ENCODE measurements at regions not wholly inside any gene's neighbourhood (a gene's known extent, or its start where the extent isn't known, plus 50 kb on each side); places are given as distances from the start of the nearest gene placed in this dataset.

DNA sequence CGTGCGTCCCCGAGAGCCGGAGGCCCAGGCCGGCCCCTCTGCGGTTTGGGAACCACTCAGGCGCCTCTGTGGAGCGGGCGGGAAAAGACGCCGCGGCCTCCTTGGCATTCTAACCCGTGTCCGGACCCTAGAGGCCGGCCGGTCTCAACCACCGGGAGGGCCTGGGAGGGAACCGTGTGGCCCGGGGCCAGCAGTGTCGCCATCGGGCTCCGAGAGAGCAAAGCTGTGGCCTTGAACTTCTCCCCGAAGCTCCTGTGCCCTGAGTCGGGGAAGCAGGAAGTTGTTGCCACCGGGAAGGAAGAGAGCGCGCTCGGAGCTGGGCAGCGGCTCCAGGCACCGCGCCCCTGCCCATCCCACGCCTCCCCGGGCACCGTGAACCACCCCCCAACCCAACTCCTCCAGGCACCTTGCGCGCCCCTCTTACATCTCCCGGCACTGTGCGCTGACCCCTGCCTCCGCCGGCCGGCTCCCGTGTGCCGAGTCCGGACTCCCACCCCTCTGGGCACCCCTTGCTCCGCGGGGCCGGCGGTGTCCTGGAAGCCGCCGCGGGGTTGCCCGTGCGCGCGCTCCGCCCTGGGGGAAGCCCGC, 80.0 kb upstream of the PPARA start:
- Histone ChIP-seq H3K27ac (peak overlapping the region; percentile 98 to 100 (median 100)), H3K36me3 (peaks cover 0 to 7% (median 0%) of the 10 kb centered on the region in 4 donors), H3K4me3 (peak overlapping the region; percentile 77 to 89 (median 86)), H3K9me3 (no peaks in the 10 kb centered on the region), H3K4me1 (peaks cover 28 to 60% (median 49%) of the 10 kb centered on the region in 4 donors), H3K27me3 (no peaks in the 10 kb centered on the region)
- peak; percentile 68 to 94 for DNase-seq
- WGBS, 2 donors: 0 to 1% methylated on average over 2 to 46 of the region's 57 CpGs
- peak; percentile 59 to 77 for ATAC-seq (ENCODE audit: low FRiP score in 2 of 2)
- TF ChIP-seq EP300 (IDR thresholded peaks at IDR 0.05) (no peak), POLR2A (IDR thresholded peaks at IDR 0.05) (peak in 2 of 4 donors; percentile 6 to 45), POLR2AphosphoS5 (IDR thresholded peaks at IDR 0.05) (no peak)
- TF ChIP-seq, protein P1, sequence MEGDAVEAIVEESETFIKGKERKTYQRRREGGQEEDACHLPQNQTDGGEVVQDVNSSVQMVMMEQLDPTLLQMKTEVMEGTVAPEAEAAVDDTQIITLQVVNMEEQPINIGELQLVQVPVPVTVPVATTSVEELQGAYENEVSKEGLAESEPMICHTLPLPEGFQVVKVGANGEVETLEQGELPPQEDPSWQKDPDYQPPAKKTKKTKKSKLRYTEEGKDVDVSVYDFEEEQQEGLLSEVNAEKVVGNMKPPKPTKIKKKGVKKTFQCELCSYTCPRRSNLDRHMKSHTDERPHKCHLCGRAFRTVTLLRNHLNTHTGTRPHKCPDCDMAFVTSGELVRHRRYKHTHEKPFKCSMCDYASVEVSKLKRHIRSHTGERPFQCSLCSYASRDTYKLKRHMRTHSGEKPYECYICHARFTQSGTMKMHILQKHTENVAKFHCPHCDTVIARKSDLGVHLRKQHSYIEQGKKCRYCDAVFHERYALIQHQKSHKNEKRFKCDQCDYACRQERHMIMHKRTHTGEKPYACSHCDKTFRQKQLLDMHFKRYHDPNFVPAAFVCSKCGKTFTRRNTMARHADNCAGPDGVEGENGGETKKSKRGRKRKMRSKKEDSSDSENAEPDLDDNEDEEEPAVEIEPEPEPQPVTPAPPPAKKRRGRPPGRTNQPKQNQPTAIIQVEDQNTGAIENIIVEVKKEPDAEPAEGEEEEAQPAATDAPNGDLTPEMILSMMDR (IDR thresholded peaks at IDR 0.05): no peak

DNA sequence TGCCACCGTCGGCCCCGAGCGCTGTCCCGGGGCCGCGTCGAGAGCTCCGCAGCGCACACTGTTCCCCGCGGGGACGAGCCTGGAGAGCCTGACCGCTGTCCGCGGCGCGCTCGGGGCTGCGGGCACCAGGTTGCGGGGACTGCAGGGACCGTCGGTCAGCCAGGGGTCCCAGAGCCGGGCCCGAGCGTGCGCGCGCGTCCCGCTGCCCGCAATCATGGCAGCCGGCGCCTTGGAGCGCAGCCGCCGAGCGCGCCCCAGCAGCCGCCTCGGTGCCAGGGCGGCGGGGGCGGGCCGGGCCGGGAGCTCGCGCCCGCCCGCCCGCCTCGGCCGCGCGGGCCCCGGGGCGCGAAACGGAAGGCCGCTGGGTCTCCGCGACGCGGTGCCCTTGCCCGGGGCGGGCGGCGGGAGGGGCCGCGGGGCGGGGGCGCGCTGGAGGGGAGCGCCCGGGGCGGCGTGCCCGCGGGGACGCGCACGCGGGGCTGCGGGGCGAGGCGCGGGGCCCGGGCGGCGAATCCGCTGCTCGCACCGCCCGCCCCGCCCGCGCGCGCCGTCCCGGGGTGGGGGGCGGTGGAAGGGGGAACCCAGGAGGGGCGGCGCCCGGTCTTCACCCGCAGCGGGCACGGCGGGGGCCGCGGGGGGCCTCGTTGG, 79.4 kb upstream of the PPARA start:
- Histone ChIP-seq H3K4me3 (peak overlapping the region; percentile 77 to 89 (median 86)), H3K9me3 (no peaks in the 10 kb centered on the region), H3K4me1 (peaks cover 29 to 61% (median 49%) of the 10 kb centered on the region in 4 donors), H3K36me3 (peaks cover 0 to 11% (median 0%) of the 10 kb centered on the region in 4 donors), H3K27ac (peak overlapping the region; percentile 98 to 100 (median 100)), H3K27me3 (no peaks in the 10 kb centered on the region)
- 0% methylated on average over 2 of the region's 112 CpGs; no CpG with 5 or more reads in 1 of the 2 donors for WGBS, 2 donors
- TF ChIP-seq, protein P1 (IDR thresholded peaks at IDR 0.05): no peak
- TF ChIP-seq POLR2A (IDR thresholded peaks at IDR 0.05): peak in 1 of 4 donors; percentile 7
- no peak for TF ChIP-seq EP300 (IDR thresholded peaks at IDR 0.05)
- TF ChIP-seq POLR2AphosphoS5 (IDR thresholded peaks at IDR 0.05): no peak
- DNase-seq (peak; percentile 65 to 95), ATAC-seq (ENCODE audit: low FRiP score in 2 of 2) (peak in 1 of 2 donors; percentile 53)

DNA sequence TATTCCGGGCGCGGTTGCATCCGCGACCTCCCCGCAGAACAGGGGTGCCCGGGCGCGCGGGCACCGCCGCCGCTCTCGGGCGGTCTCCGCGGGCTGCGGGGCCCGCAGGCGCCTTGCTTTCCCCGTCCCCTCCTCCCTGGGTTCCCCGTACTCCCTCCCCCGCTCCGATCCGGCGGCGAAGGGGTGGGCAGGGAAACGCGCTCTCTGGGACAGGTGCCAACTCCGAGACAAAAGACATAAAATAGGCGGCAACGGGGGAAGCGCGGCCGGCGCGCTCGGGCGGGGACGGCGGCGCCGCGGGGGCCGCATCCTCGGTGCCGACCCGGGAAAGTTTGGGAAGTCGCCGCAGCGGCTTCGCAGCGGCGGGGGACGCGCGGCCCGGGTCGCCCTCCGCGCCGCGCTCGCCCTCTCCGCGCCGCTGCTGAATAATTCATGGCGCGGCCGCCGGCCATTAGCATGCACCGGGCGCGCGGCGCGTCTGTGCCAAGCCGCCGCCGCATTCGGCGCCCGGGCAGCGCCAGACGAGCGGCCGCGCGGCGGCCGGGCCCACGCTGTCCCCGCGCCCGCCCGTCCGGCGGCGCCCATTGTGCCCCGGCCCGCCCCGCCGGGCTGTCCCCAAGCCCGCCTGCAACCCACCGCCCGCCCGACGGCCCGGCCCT, 78.7 kb upstream of the PPARA start:
- Histone ChIP-seq H3K4me3 (peak overlapping the region; percentile 73 to 89 (median 83)), H3K9me3 (no peaks in the 10 kb centered on the region), H3K27ac (peak overlapping the region; percentile 94 to 99 (median 97)), H3K27me3 (no peaks in the 10 kb centered on the region), H3K4me1 (peaks cover 29 to 61% (median 48%) of the 10 kb centered on the region in 4 donors), H3K36me3 (peaks cover 0 to 13% (median 0%) of the 10 kb centered on the region in 4 donors)
- peak in 1 of 2 donors; percentile 61 for ATAC-seq (ENCODE audit: low FRiP score in 2 of 2)
- peak in 3 of 4 donors; percentile 52 to 72 (median 70) for TF ChIP-seq POLR2A (IDR thresholded peaks at IDR 0.05)
- TF ChIP-seq EP300 (IDR thresholded peaks at IDR 0.05): peak in 2 of 4 donors; percentile 11 to 40
- TF ChIP-seq POLR2AphosphoS5 (IDR thresholded peaks at IDR 0.05): peak; percentile 80 to 85
- TF ChIP-seq, protein P1 (IDR thresholded peaks at IDR 0.05): no peak
- DNase-seq: peak; percentile 85 to 94
- WGBS, 2 donors: 1% methylated on average over 25 of the region's 109 CpGs; no CpG with 5 or more reads in 1 of the 2 donors

DNA sequence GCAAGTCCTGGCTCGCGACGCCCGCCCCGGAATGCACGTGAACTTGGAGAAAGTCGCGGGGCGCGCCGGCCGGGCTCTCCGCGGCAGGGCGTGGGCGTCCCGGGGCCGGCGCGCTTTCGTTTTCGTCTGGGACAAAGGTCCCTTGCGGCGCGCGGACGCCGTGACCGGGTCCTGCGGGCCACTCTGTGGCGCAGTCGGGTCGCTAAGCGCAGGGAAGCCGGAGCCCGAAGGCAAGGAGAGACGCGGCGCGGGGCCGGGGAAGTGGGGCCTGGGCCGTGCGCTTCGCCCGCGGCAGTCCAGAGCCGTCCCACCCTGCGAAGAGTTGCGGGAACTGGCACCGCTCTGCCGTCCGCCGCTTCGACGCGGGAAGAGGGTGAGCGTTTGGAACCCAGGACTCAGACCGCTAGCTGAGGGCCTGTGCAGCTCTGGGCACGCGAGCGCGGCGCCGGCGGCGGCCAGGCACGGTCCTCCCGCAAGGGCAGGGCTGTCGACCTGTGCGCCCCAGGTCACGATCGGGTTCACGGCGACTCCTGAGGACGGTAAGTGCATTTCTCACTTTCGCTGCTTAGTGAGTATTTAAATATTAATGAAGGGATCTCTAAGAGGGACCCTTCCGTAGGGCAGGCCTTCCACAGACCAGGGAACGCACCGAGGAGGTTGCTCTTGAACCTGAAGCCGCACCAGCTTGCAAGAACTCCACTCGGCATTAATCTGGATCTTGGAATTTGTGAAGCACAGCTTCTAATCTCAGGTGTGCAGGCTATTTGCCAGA, 78.0 kb upstream of the PPARA start:
- TF ChIP-seq, protein P1 (IDR thresholded peaks at IDR 0.05): no peak
- no peak for TF ChIP-seq POLR2AphosphoS5 (IDR thresholded peaks at IDR 0.05)
- peak in 2 of 4 donors; percentile 29 to 72 for TF ChIP-seq POLR2A (IDR thresholded peaks at IDR 0.05)
- no peak for TF ChIP-seq EP300 (IDR thresholded peaks at IDR 0.05)
- peak; percentile 63 to 95 for DNase-seq

More for the DNA sequence above, 78.0 kb upstream of the PPARA start:
- Histone ChIP-seq H3K27me3 (no peaks in the 10 kb centered on the region), H3K36me3 (peaks cover 0 to 13% (median 0%) of the 10 kb centered on the region in 4 donors), H3K9me3 (no peaks in the 10 kb centered on the region), H3K4me3 (peak overlapping the region; percentile 73 to 89 (median 83)), H3K4me1 (peaks cover 27 to 61% (median 51%) of the 10 kb centered on the region in 4 donors), H3K27ac (peak overlapping the region; percentile 94 to 99 (median 97))
- ATAC-seq (ENCODE audit: low FRiP score in 2 of 2): peak in 1 of 2 donors; percentile 14
- 4 to 17% methylated on average over 3 to 33 of the region's 81 CpGs for WGBS, 2 donors

All from upper lobe of left lung (tissue), 6 donors.